Vagina (tissue), 2 donors: ENCODE measurements at regions not wholly inside any gene's neighbourhood (a gene's known extent, or its start where the extent isn't known, plus 50 kb on each side); places are given as distances from the start of the nearest gene placed in this dataset.

ENCODE experiments used
- DNase-seq, 2 donors: peaks; one replicate each; pipeline ENCODE4 v3.0.0-alpha.2; 2017; ENCODE audit errors: extremely low spot score in 2 of 2
- H3K27ac ChIP-seq: fragments of 200-600 bp; sonication (generic); one replicate; pipeline ENCODE4 v1.5.1; 2019
- H3K27me3 ChIP-seq: fragments of 200-600 bp; sonication (generic); one replicate; pipeline ENCODE4 v1.5.1; 2019
- H3K36me3 ChIP-seq, 2 donors: fragments of 200-600 bp; sonication (generic); one replicate each; pipeline ENCODE4 v1.5.1; 2017 to 2019
- H3K4me1 ChIP-seq: fragments of 200-600 bp; sonication (generic); one replicate; pipeline ENCODE4 v1.5.1; 2019
- H3K4me3 ChIP-seq, 2 donors: fragments of 200-600 bp; sonication (generic); 1 replicate in 1 of 2; 2 replicates in 1 of 2; pipeline ENCODE4 v1.5.1; 2016 to 2019
- H3K9me3 ChIP-seq: fragments of 200-600 bp; sonication (generic); one replicate; pipeline ENCODE4 v1.5.1; 2019
- CTCF ChIP-seq, 3 experiments: fragments of 450-650 bp in 2 of 3; fragments of 200-600 bp in 1 of 3; sonication (generic) in 1 of 3; IDR thresholded peaks; one replicate each; pipeline ENCODE4 v1.5.1; 2017 to 2019; ENCODE audit warnings: antibody characterized with exemption in 3 of 3, mild to moderate bottlenecking in 2 of 3, moderate library complexity in 2 of 3
- POLR2A ChIP-seq, 2 donors: fragments of 450-650 bp; IDR thresholded peaks; one replicate each; pipeline ENCODE4 v1.6.1; 2017; ENCODE audit warnings: antibody characterized with exemption in 2 of 2, mild to moderate bottlenecking in 2 of 2, moderate library complexity in 2 of 2
- POLR2AphosphoS5 ChIP-seq, 2 donors: sonication (generic); formaldehyde crosslinking; IDR thresholded peaks; one replicate each; pipeline ENCODE4 v1.9.0; 2017; ENCODE audit warnings: antibody characterized with exemption in 2 of 2, mild to moderate bottlenecking in 2 of 2, low read depth in 1 of 2; ENCODE audit not compliant: insufficient read depth in 1 of 2
- intact Hi-C: fragments of 100-400 bp; cut with DNase I; formaldehyde crosslinking; loops from one replicate; pipeline ENCODE4 v1.15.1; 2023

- intact Hi-C loops = no loop called here
- H3K36me3 ChIP-seq = no peaks in the 10 kb centered on the region
- no peak for DNase-seq
- H3K9me3 ChIP-seq = no peaks in the 10 kb centered on the region
- no peak overlapping the region for H3K4me3 ChIP-seq
- no peak overlapping the region for H3K27ac ChIP-seq
- no peaks in the 10 kb centered on the region for H3K4me1 ChIP-seq
- TF ChIP-seq POLR2AphosphoS5 (IDR thresholded peaks at IDR 0.05; ENCODE audit: insufficient read depth in 1 of 2, low read depth in 1 of 2) (no peak), POLR2A (IDR thresholded peaks at IDR 0.05) (no peak), CTCF (IDR thresholded peaks at IDR 0.05) (no peak)
- H3K27me3 ChIP-seq = no peaks in the 10 kb centered on the region
These were observed 180.2 kb upstream of the CACNA2D1 start for GRCh38 chr7:82623812-82624211.

- H3K4me3 ChIP-seq = no peak overlapping the region
- H3K27me3 ChIP-seq = no peaks in the 10 kb centered on the region
- no peaks in the 10 kb centered on the region for H3K36me3 ChIP-seq
- no peaks in the 10 kb centered on the region for H3K4me1 ChIP-seq
- intact Hi-C loops = no loop called here
- H3K9me3 ChIP-seq = no peaks in the 10 kb centered on the region
- TF ChIP-seq CTCF (IDR thresholded peaks at IDR 0.05) = no peak
- TF ChIP-seq POLR2AphosphoS5 (IDR thresholded peaks at IDR 0.05; ENCODE audit: insufficient read depth in 1 of 2, low read depth in 1 of 2) = no peak
- no peak for TF ChIP-seq POLR2A (IDR thresholded peaks at IDR 0.05)
- DNase-seq = no peak
- no peak overlapping the region for H3K27ac ChIP-seq
These were observed 173.6 kb upstream of the CACNA2D1 start for GRCh38 chr7:82617156-82617555.

- intact Hi-C loops = no loop called here
- H3K36me3 ChIP-seq = no peaks in the 10 kb centered on the region
- no peak for TF ChIP-seq POLR2A (IDR thresholded peaks at IDR 0.05)
- no peak for TF ChIP-seq CTCF (IDR thresholded peaks at IDR 0.05)
- TF ChIP-seq POLR2AphosphoS5 (IDR thresholded peaks at IDR 0.05; ENCODE audit: insufficient read depth in 1 of 2, low read depth in 1 of 2) = no peak
- H3K27ac ChIP-seq = no peak overlapping the region
- H3K27me3 ChIP-seq = no peaks in the 10 kb centered on the region
- no peaks in the 10 kb centered on the region for H3K4me1 ChIP-seq
- H3K9me3 ChIP-seq = no peaks in the 10 kb centered on the region
- no peak overlapping the region for H3K4me3 ChIP-seq
- no peak for DNase-seq
These were observed 172.6 kb upstream of the CACNA2D1 start for GRCh38 chr7:82616059-82616728.

GRCh38 chr7:82615527-82615926, 171.9 kb upstream of the CACNA2D1 start:
- no peaks in the 10 kb centered on the region for H3K27me3 ChIP-seq
- H3K27ac ChIP-seq = no peak overlapping the region
- no peaks in the 10 kb centered on the region for H3K9me3 ChIP-seq
- H3K4me1 ChIP-seq = no peaks in the 10 kb centered on the region
- no peak overlapping the region for H3K4me3 ChIP-seq
- H3K36me3 ChIP-seq = no peaks in the 10 kb centered on the region
- intact Hi-C loops = no loop called here
- TF ChIP-seq POLR2A (IDR thresholded peaks at IDR 0.05) (no peak), CTCF (IDR thresholded peaks at IDR 0.05) (no peak), POLR2AphosphoS5 (IDR thresholded peaks at IDR 0.05; ENCODE audit: insufficient read depth in 1 of 2, low read depth in 1 of 2) (no peak)
- DNase-seq = no peak

- Histone ChIP-seq H3K4me1 (no peaks in the 10 kb centered on the region), H3K27ac (no peak overlapping the region), H3K27me3 (no peaks in the 10 kb centered on the region), H3K4me3 (no peak overlapping the region), H3K36me3 (no peaks in the 10 kb centered on the region), H3K9me3 (no peaks in the 10 kb centered on the region)
- no peak for DNase-seq
- TF ChIP-seq POLR2AphosphoS5 (IDR thresholded peaks at IDR 0.05; ENCODE audit: insufficient read depth in 1 of 2, low read depth in 1 of 2) = no peak
- TF ChIP-seq POLR2A (IDR thresholded peaks at IDR 0.05) = no peak
- no peak for TF ChIP-seq CTCF (IDR thresholded peaks at IDR 0.05)
- intact Hi-C loops = loop anchor here (10.0 kb wide), 1 partner anchor 565 kb away; no protein-coding TSS in a partner anchor
These were observed 166.2 kb upstream of the CACNA2D1 start for GRCh38 chr7:82609746-82610145.
